K562 (cell line): ENCODE measurements at regions not wholly inside any gene's neighbourhood (a gene's known extent, or its start where the extent isn't known, plus 50 kb on each side); places are given as distances from the start of the nearest gene placed in this dataset.
"Not testable (repeated sequence)": the region's sequence is repeated elsewhere in the genome, so short reads cannot be mapped to it uniquely, and the experiment has no call there.

Experiments used
- ATAC-seq: fragments of 200-7000 bp; cut with Tn5 transposase; 3 replicates; pipeline ENCODE4 v1.9.1; 2020; ENCODE audit warnings: moderate library complexity
- BruUV-seq: library from RNA; stranded (reverse); fragments of 400-500 nt; replicated peaks from 2 replicates; lab custom pipeline; 2021; lab: Mats Ljungman, UMichigan
- CTCF ChIA-PET: fragments of 300-600 bp; formaldehyde crosslinking; extraction: SDS; loops from one replicate; lab custom pipeline; 2021; ENCODE audit warnings: low intra/inter-chr PET ratio; lab: Yijun Ruan, JAX
- POLR2A ChIA-PET: fragments of 300-600, 350-650 bp; sonication (Branson Sonifier 250); formaldehyde crosslinking; extraction: SDS; loops from one replicate; lab custom pipeline; 2021; ENCODE audit warnings: antibody characterized with exemption, inconsistent platforms; lab: Yijun Ruan, JAX
- DNase-seq, 4 experiments: peaks; one replicate each; pipeline versions ENCODE4 v3.0.0 to v3.0.0-alpha.2; 2011 to 2018; ENCODE audit warnings: low spot score in 3 of 4, mixed read lengths in 3 of 4; ENCODE audit errors: extremely low read depth in 1 of 4
- FAIRE-seq: peaks from 2 replicates; lab custom pipeline; 2011; peaks lifted over from hg19 to GRCh38; lab: Jason Lieb, UNC
- H2AFZ ChIP-seq: 2 replicates; pipeline ENCODE4 v1.6.0; 2011; ENCODE audit warnings: low read depth, low read length, control low read depth, inconsistent platforms
- H3K27ac ChIP-seq: fragments of 200-600 bp; 3 replicates; pipeline ENCODE4 v1.8.0; 2011; ENCODE audit warnings: low read depth, mild to moderate bottlenecking, control low read depth, inconsistent platforms, low read length, moderate library complexity, mixed read lengths; ENCODE audit errors: extremely low read depth
- H3K27me3 ChIP-seq, 2 experiments: fragments of 300-600 bp in 1 of 2; 2 replicates in 1 of 2; 3 replicates in 1 of 2; pipeline versions ENCODE4 v1.6.0 to v1.8.0; 2011; ENCODE audit warnings: inconsistent platforms in 2 of 2, low read length in 2 of 2, mild to moderate bottlenecking in 1 of 2, mixed read lengths in 1 of 2, moderate library complexity in 1 of 2; ENCODE audit not compliant: control insufficient read depth in 2 of 2, insufficient read depth in 2 of 2
- H3K36me3 ChIP-seq: fragments of 300-600 bp; 3 replicates; pipeline ENCODE4 v1.8.0; 2011; ENCODE audit warnings: mild to moderate bottlenecking, low read length, inconsistent platforms; ENCODE audit not compliant: control insufficient read depth, insufficient read depth
- H3K4me1 ChIP-seq, 2 experiments: fragments of 200-600 bp in 1 of 2; replicated peaks in 1 of 2; 2 replicates in 1 of 2; 3 replicates in 1 of 2; pipeline versions ENCODE4 v1.5.1 to v1.8.0; 2011; ENCODE audit warnings: inconsistent platforms in 2 of 2, low read length in 2 of 2, mild to moderate bottlenecking in 1 of 2, mixed read lengths in 1 of 2, moderate library complexity in 1 of 2; ENCODE audit not compliant: control insufficient read depth in 2 of 2, insufficient read depth in 2 of 2
- H3K4me2 ChIP-seq: 2 replicates; pipeline ENCODE4 v1.6.1; 2011; ENCODE audit warnings: low read length, control low read depth, inconsistent platforms, mixed read lengths; ENCODE audit not compliant: insufficient read depth
- H3K4me3 ChIP-seq: fragments of 200-600 bp; sonication (generic), shearing (Covaris generic); 2 replicates; pipeline ENCODE4 v1.5.1; 2016; ENCODE audit warnings: control low read depth, inconsistent platforms
- H3K79me2 ChIP-seq: fragments of 200-600 bp; 3 replicates; pipeline ENCODE4 v1.8.0; 2011; ENCODE audit warnings: low read length, inconsistent platforms; ENCODE audit not compliant: control insufficient read depth, insufficient read depth
- H3K9ac ChIP-seq, 2 experiments: 2 replicates each; pipeline versions ENCODE4 v1.6.0 to v1.6.1; 2011; ENCODE audit warnings: low read depth in 2 of 2, low read length in 2 of 2, control low read depth in 1 of 2, inconsistent platforms in 1 of 2, mild to moderate bottlenecking in 1 of 2, mixed read lengths in 1 of 2; ENCODE audit not compliant: insufficient read depth in 1 of 2
- H3K9me1 ChIP-seq: one replicate; pipeline ENCODE4 v1.6.0; 2011; ENCODE audit warnings: inconsistent platforms, mild to moderate bottlenecking, low read length, moderate library complexity; ENCODE audit not compliant: control insufficient read depth, insufficient read depth
- H3K9me3 ChIP-seq: replicated peaks from 2 replicates; pipeline ENCODE4 v1.5.1; 2011; ENCODE audit warnings: low read depth, low read length, inconsistent platforms; ENCODE audit not compliant: control insufficient read depth, insufficient read depth
- H4K20me1 ChIP-seq: replicated peaks from 2 replicates; pipeline ENCODE4 v1.6.1; 2011; ENCODE audit warnings: low read length, inconsistent platforms, mixed read lengths; ENCODE audit not compliant: control insufficient read depth, insufficient read depth
- HNRNPK ChIP-seq: fragments of 200-400 bp; formaldehyde crosslinking; IDR thresholded peaks from one replicate; pipeline ENCODE4 v1.6.1; 2018; ENCODE audit warnings: mild to moderate bottlenecking, low read depth, low read length; ENCODE audit not compliant: poor library complexity, severe bottlenecking
- IRF2 ChIP-seq: sonication (generic); formaldehyde crosslinking; IDR thresholded peaks from 2 replicates; pipeline ENCODE4 v1.8.1; 2022; ENCODE audit warnings: mild to moderate bottlenecking, missing genetic modification reagents
- MAFF ChIP-seq: IDR thresholded peaks from 2 replicates; pipeline ENCODE4 v1.6.1; 2012; ENCODE audit warnings: low read length, improper control_type of control experiment
- NFYB ChIP-seq: IDR thresholded peaks from 2 replicates; pipeline ENCODE4 v1.6.1; 2011; ENCODE audit warnings: mild to moderate bottlenecking, moderate library complexity; ENCODE audit not compliant: insufficient read length; ENCODE audit errors: extremely low read depth
- RBM22 ChIP-seq: fragments of 200-400 bp; formaldehyde crosslinking; IDR thresholded peaks from 2 replicates; pipeline ENCODE4 v1.6.1; 2018; ENCODE audit warnings: low read length, low read depth; ENCODE audit not compliant: poor library complexity, severe bottlenecking
- RFX5 ChIP-seq: IDR thresholded peaks from 2 replicates; pipeline ENCODE4 v1.6.1; 2011; ENCODE audit warnings: low read depth, mild to moderate bottlenecking, improper control_type of control experiment, low read length
- RFX7 ChIP-seq: fragments of 250-450 bp; sonication (Bioruptor Pico); IDR thresholded peaks from 2 replicates; pipeline ENCODE4 v1.5.1; 2021; ENCODE audit warnings: mild to moderate bottlenecking
- SIN3A ChIP-seq, 2 experiments: fragments of 150-350 bp in 1 of 2; IDR thresholded peaks; 2 replicates each; pipeline ENCODE4 v1.6.1; 2011 to 2016; ENCODE audit warnings: borderline replicate concordance in 2 of 2, low read depth in 2 of 2, low read length in 2 of 2, mild to moderate bottlenecking in 2 of 2, moderate library complexity in 2 of 2; ENCODE audit not compliant: control insufficient read depth in 1 of 2
- SOX6 ChIP-seq: fragments of 450-650 bp; IDR thresholded peaks from 2 replicates; pipeline ENCODE4 v1.6.1; 2014; ENCODE audit warnings: mild to moderate bottlenecking
- STAT5B ChIP-seq: fragments of 250-450 bp; sonication (Bioruptor Pico); IDR thresholded peaks from 2 replicates; pipeline ENCODE4 v1.8.0; 2021; ENCODE audit warnings: mild to moderate bottlenecking, inconsistent platforms
- XRCC3 ChIP-seq: fragments of 450-650 bp; IDR thresholded peaks from 2 replicates; pipeline ENCODE4 v1.6.1; 2017; ENCODE audit warnings: mild to moderate bottlenecking, moderate library complexity
- ZNF197 ChIP-seq: fragments of 200-800 bp; sonication (Bioruptor generic); IDR thresholded peaks from 2 replicates; pipeline ENCODE4 v1.6.1; 2016; ENCODE audit warnings: low read depth, missing genetic modification characterization, missing compliant biosample characterization
- ZNF263 ChIP-seq: sonication (generic); formaldehyde crosslinking; IDR thresholded peaks from 2 replicates; pipeline ENCODE4 v1.8.0; 2022; ENCODE audit warnings: mild to moderate bottlenecking, missing genetic modification reagents, borderline replicate concordance
- ZNF551 ChIP-seq: fragments of 250-450 bp; sonication (Bioruptor Pico); IDR thresholded peaks from 2 replicates; pipeline ENCODE4 v1.5.0; 2021; ENCODE audit warnings: mild to moderate bottlenecking, moderate library complexity
- WGBS: fragments of 100-300 bp; shearing (Covaris generic); methylation state at CpG from one replicate; pipeline ENCODE4 v1.1.6; 2016; ENCODE audit warnings: low coverage, mixed read lengths; ENCODE audit not compliant: insufficient coverage; ENCODE audit errors: missing lambda C conversion rate; 5-methylcytosine and 5-hydroxymethylcytosine counted together
- in situ Hi-C: fragments of 300-500 bp; cut with MboI; formaldehyde crosslinking; loops from 4 replicates; pipeline ENCODE4 v1.15.0; 2018; ENCODE audit warnings: inconsistent platforms, mixed read lengths
- intact Hi-C: fragments of 100-400 bp; cut with micrococcal nuclease; formaldehyde crosslinking; loops from 2 replicates; pipeline ENCODE4 v1.14.2; 2022
- TF ChIP-seq, protein P1 (sequence below): sonication (generic); formaldehyde crosslinking; IDR thresholded peaks from 2 replicates; pipeline ENCODE4 v1.8.1; 2022; ENCODE audit warnings: missing genetic modification reagents

DNA sequence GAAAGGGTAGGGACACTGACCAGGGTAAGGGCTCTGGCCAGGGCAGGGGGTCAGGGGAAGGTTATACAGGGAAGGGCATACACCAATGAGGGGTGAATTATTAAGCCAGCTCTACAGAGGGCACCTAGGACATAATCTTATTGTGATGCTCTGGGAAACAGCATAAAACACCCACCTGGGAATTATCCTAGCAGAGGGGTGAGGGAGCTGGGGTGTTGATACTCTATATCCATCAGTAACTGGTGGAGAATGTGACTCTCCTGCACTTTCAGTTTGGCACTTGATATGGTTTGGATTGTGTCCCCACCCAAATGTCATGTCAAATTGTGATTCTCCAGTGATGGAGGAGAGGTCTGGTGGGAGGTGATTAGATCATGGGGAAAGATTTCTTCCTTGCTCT, 291.2 kb downstream of the ASMT start:
- no peak overlapping the region for H3K4me3 ChIP-seq
- H2AFZ ChIP-seq: no peak overlapping the region
- DNase-seq (no peak), FAIRE-seq (no peak)
- H3K9me3 ChIP-seq: no peaks in the 10 kb centered on the region; the same call in 1 of the 2 replicates
- intact Hi-C loops (no loop called here), in situ Hi-C loops (no loop called here)
- no peaks in the 10 kb centered on the region for H3K9me1 ChIP-seq
- H4K20me1 ChIP-seq: no peaks in the 10 kb centered on the region
- H3K36me3 ChIP-seq: no peaks in the 10 kb centered on the region
- H3K4me2 ChIP-seq: no peak overlapping the region
- TF ChIP-seq, protein P1, sequence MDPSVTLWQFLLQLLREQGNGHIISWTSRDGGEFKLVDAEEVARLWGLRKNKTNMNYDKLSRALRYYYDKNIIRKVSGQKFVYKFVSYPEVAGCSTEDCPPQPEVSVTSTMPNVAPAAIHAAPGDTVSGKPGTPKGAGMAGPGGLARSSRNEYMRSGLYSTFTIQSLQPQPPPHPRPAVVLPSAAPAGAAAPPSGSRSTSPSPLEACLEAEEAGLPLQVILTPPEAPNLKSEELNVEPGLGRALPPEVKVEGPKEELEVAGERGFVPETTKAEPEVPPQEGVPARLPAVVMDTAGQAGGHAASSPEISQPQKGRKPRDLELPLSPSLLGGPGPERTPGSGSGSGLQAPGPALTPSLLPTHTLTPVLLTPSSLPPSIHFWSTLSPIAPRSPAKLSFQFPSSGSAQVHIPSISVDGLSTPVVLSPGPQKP (CRISPR knock-in tag): no peak
- TF ChIP-seq HNRNPK: no peak
- no peak for TF ChIP-seq ZNF551 (CRISPR knock-in tag)
- no peak for TF ChIP-seq ZNF197 (CRISPR knock-in tag)
- no peak for TF ChIP-seq ZNF263 (CRISPR knock-in tag)
- no peak for TF ChIP-seq SOX6
- no peak for TF ChIP-seq RFX5
- no peak for TF ChIP-seq RFX7
- TF ChIP-seq MAFF: no peak
- TF ChIP-seq STAT5B (CRISPR knock-in tag): no peak
- TF ChIP-seq RBM22: no peak
- no peak for TF ChIP-seq IRF2 (CRISPR knock-in tag)
- no peak for TF ChIP-seq XRCC3
- TF ChIP-seq SIN3A (IDR thresholded peaks at IDR 0.05; ENCODE audit: borderline replicate concordance in 2 of 2, control insufficient read depth in 1 of 2, low read depth in 2 of 2, low read length in 2 of 2): no peak
- TF ChIP-seq NFYB: no peak
- TF ChIP-seq, all 486 proteins: peak for 0
- Histone ChIP-seq H3K79me2 (no peaks in the 10 kb centered on the region), H3K27ac (no peak overlapping the region), H3K9ac (no peak overlapping the region), H3K4me1 (no peaks in the 10 kb centered on the region), H3K27me3 (peaks cover 0 to 8% of the 10 kb centered on the region in 2 experiments; a peak in 2 of 5 replicates)
- no TSS peak for BruUV-seq
- no peak for ATAC-seq
- CTCF ChIA-PET: no interaction called here
- POLR2A ChIA-PET: no interaction called here

DNA sequence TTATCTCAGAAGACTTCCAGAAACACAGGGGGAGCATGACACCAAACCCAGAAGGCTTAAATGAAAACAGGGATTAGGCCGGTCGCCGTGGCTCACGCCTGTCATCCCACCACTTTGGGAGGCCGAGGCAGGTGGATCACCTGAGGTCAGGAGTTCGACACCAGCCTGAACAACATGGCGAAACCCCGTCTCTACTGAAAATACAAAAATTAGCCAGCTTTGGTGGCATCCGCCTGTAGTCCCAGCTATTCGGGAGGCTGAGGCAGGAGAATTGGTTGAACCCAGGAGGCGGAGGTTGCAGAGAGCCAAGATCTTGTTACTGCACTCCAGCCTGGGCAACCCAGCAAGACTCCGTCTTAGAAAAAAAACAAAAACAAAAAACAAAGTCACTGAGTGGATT, 294.1 kb downstream of the ASMT start:
- H3K4me2 ChIP-seq, H3K9me3 ChIP-seq, H4K20me1 ChIP-seq, H3K9ac ChIP-seq, H3K79me2 ChIP-seq, DNase-seq, H3K9me1 ChIP-seq, H3K27ac ChIP-seq, H2AFZ ChIP-seq, in situ Hi-C loops, H3K27me3 ChIP-seq, FAIRE-seq, intact Hi-C loops, ATAC-seq, H3K4me3 ChIP-seq, CTCF ChIA-PET, H3K36me3 ChIP-seq, POLR2A ChIA-PET, H3K4me1 ChIP-seq, BruUV-seq: not testable (repeated sequence)
- WGBS: under 1% methylated on average over 11 of the region's 12 CpGs
